Ovary (tissue), 7 donors: ENCODE measurements at regions not wholly inside any gene's neighbourhood (a gene's known extent, or its start where the extent isn't known, plus 50 kb on each side); places are given as distances from the start of the nearest gene placed in this dataset.
A peak's percentile ranks its signal among the peaks of the same experiment; 100 is the strongest.
"Not testable (repeated sequence)": the region's sequence is repeated elsewhere in the genome, so short reads cannot be mapped to it uniquely, and the experiment has no call there.

Experiments used
- DNase-seq, 5 donors: peaks; one replicate each; pipeline ENCODE4 v3.0.0-alpha.2; 2019 to 2020
- H3K27ac ChIP-seq, 2 donors: fragments of 200-600 bp; one replicate each; pipeline versions ENCODE4 v1.5.1 to v1.8.0; 2019 to 2022
- H3K27me3 ChIP-seq: fragments of 200-600 bp; one replicate; pipeline ENCODE4 v1.8.0; 2022
- H3K36me3 ChIP-seq: fragments of 200-600 bp; sonication (generic); one replicate; pipeline ENCODE4 v1.5.1; 2019
- H3K4me1 ChIP-seq: one replicate; pipeline ENCODE4 v1.8.1; 2013; ENCODE audit warnings: mild to moderate bottlenecking, moderate library complexity; ENCODE audit not compliant: insufficient read depth
- H3K4me3 ChIP-seq: fragments of 200-600 bp; sonication (generic); one replicate; pipeline ENCODE4 v1.5.1; 2017
- H3K9me3 ChIP-seq, 2 donors: fragments of 200-600 bp in 1 of 2; sonication (generic) in 1 of 2; one replicate each; pipeline versions ENCODE4 v1.5.1 to v1.8.1; 2013 to 2019; ENCODE audit warnings: mild to moderate bottlenecking in 1 of 2, moderate library complexity in 1 of 2
- CTCF ChIP-seq, 3 donors: fragments of 450-650 bp in 2 of 3; fragments of 200-600 bp in 1 of 3; IDR thresholded peaks; one replicate each; pipeline versions ENCODE4 v1.5.1 to v1.8.0; 2016 to 2022; ENCODE audit warnings: antibody characterized with exemption in 3 of 3, mild to moderate bottlenecking in 1 of 3
- EP300 ChIP-seq: sonication (generic); formaldehyde crosslinking; IDR thresholded peaks from one replicate; pipeline ENCODE4 v1.6.1; 2017; ENCODE audit warnings: antibody characterized with exemption
- POLR2A ChIP-seq: fragments of 450-650 bp; IDR thresholded peaks from one replicate; pipeline ENCODE4 v1.6.1; 2017; ENCODE audit warnings: antibody characterized with exemption, mild to moderate bottlenecking, moderate library complexity
- WGBS, 3 donors: extraction: QIAGEN DNeasy Blood & Tissue Kit in 1 of 3; methylation state at CpG; one replicate each; pipeline versions ENCODE4 v1.1.5 to v1.1.7; 2013 to 2017; 5-methylcytosine and 5-hydroxymethylcytosine counted together
- intact Hi-C, 4 donors: fragments of 100-400 bp; cut with DNase I; formaldehyde crosslinking; loops; one replicate each; pipeline versions ENCODE4 v1.11.0 to v1.15.1; 2022 to 2023
- donor health status: DM: no; HTN: no; CAD: no; lungs with moderate emphysema.
- donor health status: DM: no; HTN: no; CAD: no.
- donor health status: Bipolar disorder and iron deficiency.
- donor health status: DM: no; HTN: no; CAD: no.
- donor health status: DM: yes; HTN: yes; CAD: no.

GRCh38 chr17:19470530-19471261 is 59.7 kb downstream of the RNF112 start:
- Histone ChIP-seq H3K4me3 (peak overlapping the region; percentile 4), H3K36me3 (no peaks in the 10 kb centered on the region), H3K9me3 (no peaks in the 10 kb centered on the region), H3K27ac (peak overlapping the region in 1 of 2 donors; percentile 67), H3K27me3 (no peaks in the 10 kb centered on the region), H3K4me1 (peaks cover 4% of the 10 kb centered on the region)
- WGBS, 3 donors: 6 to 14% (median 10%) methylated on average over 29 of the region's 29 CpGs
- TF ChIP-seq EP300 (no peak), CTCF (IDR thresholded peaks at IDR 0.05) (no peak), POLR2A (no peak)
- DNase-seq: peak; percentile 69 to 85 (median 75)
- intact Hi-C loops: loop anchor here in 1 of 4 donors (5.0 kb wide), 1 partner anchor 37 kb away; no protein-coding TSS in a partner anchor

- H3K27ac ChIP-seq, H3K9me3 ChIP-seq, H3K36me3 ChIP-seq, H3K27me3 ChIP-seq, H3K4me1 ChIP-seq, DNase-seq, H3K4me3 ChIP-seq: not testable (repeated sequence)
- WGBS, 3 donors: 87 to 97% (median 97%) methylated on average over 3 of the region's 3 CpGs
- intact Hi-C loops: loop anchor here in 1 of 4 donors (5.0 kb wide), 1 partner anchor 33 kb away; no protein-coding TSS in a partner anchor
Observed at GRCh38 chr17:19474405-19474804, 59.2 kb upstream of the SLC47A1 start.

- 92% methylated on average over 5 to 31 of the region's 31 CpGs for WGBS, 3 donors
- H3K27ac ChIP-seq, intact Hi-C loops, H3K4me3 ChIP-seq, DNase-seq, H3K36me3 ChIP-seq, H3K27me3 ChIP-seq, H3K9me3 ChIP-seq, H3K4me1 ChIP-seq: not testable (repeated sequence)
Observed at GRCh38 chr17:19475800-19476199, 57.9 kb upstream of the SLC47A1 start.

- no peaks in the 10 kb centered on the region for H3K27me3 ChIP-seq
- no peaks in the 10 kb centered on the region for H3K9me3 ChIP-seq
- H3K36me3 ChIP-seq: no peaks in the 10 kb centered on the region
- whole genome bisulfite sequencing, 3 donors: 16 to 23% (median 22%) methylated on average over 1 of the region's 1 CpG
- DNase-seq: no peak
- no peak for TF ChIP-seq EP300
- TF ChIP-seq POLR2A: no peak
- TF ChIP-seq CTCF (IDR thresholded peaks at IDR 0.05): no peak
- H3K4me1 ChIP-seq: no peaks in the 10 kb centered on the region
- no peak overlapping the region for H3K27ac ChIP-seq
- no peak overlapping the region for H3K4me3 ChIP-seq
- intact Hi-C loops: no loop called here
Observed at GRCh38 chr17:19482576-19482975, 51.1 kb upstream of the SLC47A1 start.
